ENCODE measurements at regions not wholly inside any gene's neighbourhood (a gene's known extent, or its start where the extent isn't known, plus 50 kb on each side); places are given as distances from the start of the nearest gene placed in this dataset.

- Histone ChIP-seq H3K27ac (ENCODE audit: low read depth, low read length, poor library complexity, severe bottlenecking) (no peak overlapping the region), H3K9ac (ENCODE audit: low read length) (no peak overlapping the region), H3K4me3 (ENCODE audit: low read depth, low read length, poor library complexity, severe bottlenecking) (no peak overlapping the region)
Measured at GRCh38 chr2:56008661-56009431, 85.3 kb upstream of the EFEMP1 start.

DNA sequence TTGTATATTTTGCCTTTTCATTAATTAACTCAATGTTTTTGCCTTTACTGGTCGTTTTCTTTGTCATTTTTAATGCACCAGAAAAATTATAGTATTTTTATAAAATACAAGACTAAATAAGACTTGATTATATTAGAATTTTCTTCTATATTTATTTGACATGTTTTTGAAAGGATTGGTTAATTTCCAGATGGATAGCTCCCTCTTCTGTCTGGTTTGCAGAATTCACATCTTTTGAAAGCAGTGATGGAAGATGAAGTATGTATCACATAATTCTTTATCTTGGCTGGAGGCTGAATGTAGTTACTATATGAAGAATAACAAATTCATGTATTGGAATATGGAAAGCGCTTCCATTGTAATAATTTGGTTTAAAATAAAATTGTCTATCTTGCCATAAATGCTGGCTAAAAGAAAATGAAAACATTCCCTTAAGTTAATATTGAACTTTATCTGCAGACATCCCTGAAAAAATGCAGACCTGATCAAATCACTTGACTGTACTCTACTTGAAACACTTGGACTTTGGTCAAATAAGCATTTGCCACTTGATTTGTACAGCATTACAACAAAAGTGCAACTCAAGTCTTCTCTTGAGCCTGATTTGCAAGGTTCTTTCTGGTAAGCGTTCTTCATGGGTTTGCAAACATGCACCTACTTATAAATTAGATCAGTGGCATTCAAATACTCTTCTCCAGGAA is 86.3 kb upstream of the EFEMP1 start:
- H2AFZ ChIP-seq (ENCODE audit: low read length), result no peak overlapping the region
- H3K4me3 ChIP-seq (ENCODE audit: low read depth, low read length, poor library complexity, severe bottlenecking), result no peak overlapping the region
- H3K36me3 ChIP-seq (ENCODE audit: insufficient read depth, low read length), result no peaks in the 10 kb centered on the region
- H3F3A ChIP-seq (ENCODE audit: insufficient read depth, low read length), result no peaks in the 10 kb centered on the region
- no peak overlapping the region for H3K9ac ChIP-seq (ENCODE audit: low read length)
- TF ChIP-seq, protein P1, sequence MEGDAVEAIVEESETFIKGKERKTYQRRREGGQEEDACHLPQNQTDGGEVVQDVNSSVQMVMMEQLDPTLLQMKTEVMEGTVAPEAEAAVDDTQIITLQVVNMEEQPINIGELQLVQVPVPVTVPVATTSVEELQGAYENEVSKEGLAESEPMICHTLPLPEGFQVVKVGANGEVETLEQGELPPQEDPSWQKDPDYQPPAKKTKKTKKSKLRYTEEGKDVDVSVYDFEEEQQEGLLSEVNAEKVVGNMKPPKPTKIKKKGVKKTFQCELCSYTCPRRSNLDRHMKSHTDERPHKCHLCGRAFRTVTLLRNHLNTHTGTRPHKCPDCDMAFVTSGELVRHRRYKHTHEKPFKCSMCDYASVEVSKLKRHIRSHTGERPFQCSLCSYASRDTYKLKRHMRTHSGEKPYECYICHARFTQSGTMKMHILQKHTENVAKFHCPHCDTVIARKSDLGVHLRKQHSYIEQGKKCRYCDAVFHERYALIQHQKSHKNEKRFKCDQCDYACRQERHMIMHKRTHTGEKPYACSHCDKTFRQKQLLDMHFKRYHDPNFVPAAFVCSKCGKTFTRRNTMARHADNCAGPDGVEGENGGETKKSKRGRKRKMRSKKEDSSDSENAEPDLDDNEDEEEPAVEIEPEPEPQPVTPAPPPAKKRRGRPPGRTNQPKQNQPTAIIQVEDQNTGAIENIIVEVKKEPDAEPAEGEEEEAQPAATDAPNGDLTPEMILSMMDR (IDR thresholded peaks at IDR 0.05; ENCODE audit: low read length), result peak; percentile 49
- no peak for TF ChIP-seq EZH2 (IDR thresholded peaks at IDR 0.05; ENCODE audit: borderline replicate concordance, low read length)
- H3K27me3 ChIP-seq (ENCODE audit: insufficient read depth, low read length), result no peaks in the 10 kb centered on the region
- no peak overlapping the region for H3K27ac ChIP-seq (ENCODE audit: low read depth, low read length, poor library complexity, severe bottlenecking)
- H3K79me2 ChIP-seq (ENCODE audit: insufficient read depth, low read length), result no peaks in the 10 kb centered on the region
- H3K9me2 ChIP-seq (ENCODE audit: low read depth, low read length), result no peaks in the 10 kb centered on the region
- no peaks in the 10 kb centered on the region for H4K20me1 ChIP-seq (ENCODE audit: insufficient read depth, low read length)
- no peaks in the 10 kb centered on the region for H3K4me1 ChIP-seq (ENCODE audit: insufficient read depth, low read length, severe bottlenecking)
- H3K9me3 ChIP-seq (ENCODE audit: low read length), result no peaks in the 10 kb centered on the region
- H3K4me2 ChIP-seq (ENCODE audit: low read length), result no peak overlapping the region

More at GRCh38 chr2:56008661-56009431, 85.3 kb upstream of the EFEMP1 start:
- Histone ChIP-seq H3K79me2 (ENCODE audit: insufficient read depth, low read length) (no peaks in the 10 kb centered on the region), H3K9me3 (ENCODE audit: low read length) (no peaks in the 10 kb centered on the region), H3K4me2 (ENCODE audit: low read length) (no peak overlapping the region), H3F3A (ENCODE audit: insufficient read depth, low read length) (no peaks in the 10 kb centered on the region), H3K36me3 (ENCODE audit: insufficient read depth, low read length) (no peaks in the 10 kb centered on the region), H4K20me1 (ENCODE audit: insufficient read depth, low read length) (no peaks in the 10 kb centered on the region), H3K9me2 (ENCODE audit: low read depth, low read length) (no peaks in the 10 kb centered on the region), H2AFZ (ENCODE audit: low read length) (no peak overlapping the region), H3K27me3 (ENCODE audit: insufficient read depth, low read length) (no peaks in the 10 kb centered on the region), H3K4me1 (ENCODE audit: insufficient read depth, low read length, severe bottlenecking) (no peaks in the 10 kb centered on the region)
- no peak for TF ChIP-seq EZH2 (IDR thresholded peaks at IDR 0.05; ENCODE audit: borderline replicate concordance, low read length)
- TF ChIP-seq, protein P1 (IDR thresholded peaks at IDR 0.05; ENCODE audit: low read length), result no peak

DNA sequence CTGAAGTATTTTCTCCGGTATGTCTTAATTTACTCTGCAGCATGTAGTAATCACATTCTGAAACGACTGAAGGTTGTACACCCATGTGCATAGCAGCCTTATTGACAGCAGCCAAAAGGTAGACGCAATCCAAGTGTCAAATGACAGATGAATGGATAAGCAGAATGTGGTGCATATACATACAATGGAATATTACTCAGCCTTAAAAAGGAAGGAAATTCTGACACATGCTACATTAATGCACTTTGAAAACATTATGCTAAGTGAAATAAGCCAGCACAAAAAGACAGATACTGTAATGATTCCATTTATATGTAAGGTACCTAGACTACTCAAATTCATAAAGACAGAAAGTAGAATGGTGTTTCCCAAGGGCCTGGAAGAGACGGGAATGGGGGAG is 88.0 kb upstream of the EFEMP1 start:
- no peak for TF ChIP-seq EZH2 (IDR thresholded peaks at IDR 0.05; ENCODE audit: borderline replicate concordance, low read length)
- TF ChIP-seq, protein P1 (IDR thresholded peaks at IDR 0.05; ENCODE audit: low read length), result no peak
- Histone ChIP-seq H3K4me1 (ENCODE audit: insufficient read depth, low read length, severe bottlenecking) (no peaks in the 10 kb centered on the region), H3K79me2 (ENCODE audit: insufficient read depth, low read length) (no peaks in the 10 kb centered on the region), H3K27me3 (ENCODE audit: insufficient read depth, low read length) (no peaks in the 10 kb centered on the region), H3K27ac (ENCODE audit: low read depth, low read length, poor library complexity, severe bottlenecking) (no peak overlapping the region), H3F3A (ENCODE audit: insufficient read depth, low read length) (no peaks in the 10 kb centered on the region), H3K9me2 (ENCODE audit: low read depth, low read length) (no peaks in the 10 kb centered on the region), H3K9ac (ENCODE audit: low read length) (no peak overlapping the region), H3K9me3 (ENCODE audit: low read length) (no peaks in the 10 kb centered on the region), H4K20me1 (ENCODE audit: insufficient read depth, low read length) (no peaks in the 10 kb centered on the region), H3K4me3 (ENCODE audit: low read depth, low read length, poor library complexity, severe bottlenecking) (no peak overlapping the region), H3K4me2 (ENCODE audit: low read length) (no peak overlapping the region), H3K36me3 (ENCODE audit: insufficient read depth, low read length) (no peaks in the 10 kb centered on the region), H2AFZ (ENCODE audit: low read length) (no peak overlapping the region)
